IMR-90 (cell line): ENCODE measurements at regions not wholly inside any gene's neighbourhood (a gene's known extent, or its start where the extent isn't known, plus 50 kb on each side); places are given as distances from the start of the nearest gene placed in this dataset.

Source experiments
- BHLHE40 ChIP-seq: fragments of 150-350 bp; IDR thresholded peaks from 2 replicates; pipeline ENCODE4 v1.6.1; 2016; ENCODE audit warnings: mild to moderate bottlenecking, low read depth, low read length
- CHD1 ChIP-seq: IDR thresholded peaks from 2 replicates; pipeline ENCODE4 v1.6.1; 2012; ENCODE audit warnings: low read depth, low read length, improper control_type of control experiment
- MAFK ChIP-seq: IDR thresholded peaks from 2 replicates; pipeline ENCODE4 v1.6.1; 2012; ENCODE audit warnings: low read depth, low read length, improper control_type of control experiment
- POLR2A ChIP-seq: IDR thresholded peaks from 2 replicates; pipeline ENCODE4 v1.6.1; 2012; ENCODE audit warnings: mild to moderate bottlenecking, low read depth, low read length
- RAD21 ChIP-seq: IDR thresholded peaks from 2 replicates; pipeline ENCODE4 v1.6.1; 2012; ENCODE audit warnings: low read length, improper control_type of control experiment
- RFX5 ChIP-seq: IDR thresholded peaks from 2 replicates; pipeline ENCODE4 v1.8.0; 2012; ENCODE audit warnings: low read depth, mild to moderate bottlenecking, low read length, moderate library complexity
- SMC3 ChIP-seq: fragments of 150-350 bp; IDR thresholded peaks from 2 replicates; pipeline ENCODE4 v1.6.1; 2016; ENCODE audit warnings: low read depth, mild to moderate bottlenecking, antibody characterized with exemption, low read length, moderate library complexity
- TF ChIP-seq, protein P1 (sequence below): conservative IDR thresholded peaks from 2 replicates; pipeline ENCODE4 v1.5.1; 2012; ENCODE audit warnings: mild to moderate bottlenecking, low read depth, low read length, improper control_type of control experiment
- TF ChIP-seq, protein P2 (sequence below): fragments of 150-350 bp; IDR thresholded peaks from 2 replicates; pipeline ENCODE4 v1.6.1; 2017; ENCODE audit warnings: mild to moderate bottlenecking, antibody characterized with exemption, low read length, low read depth
- TF ChIP-seq, protein P3 (sequence below): fragments of 150-350 bp; IDR thresholded peaks from 2 replicates; pipeline ENCODE4 v1.6.1; 2016; ENCODE audit warnings: low read depth, mild to moderate bottlenecking, low read length, moderate library complexity, borderline replicate concordance

DNA sequence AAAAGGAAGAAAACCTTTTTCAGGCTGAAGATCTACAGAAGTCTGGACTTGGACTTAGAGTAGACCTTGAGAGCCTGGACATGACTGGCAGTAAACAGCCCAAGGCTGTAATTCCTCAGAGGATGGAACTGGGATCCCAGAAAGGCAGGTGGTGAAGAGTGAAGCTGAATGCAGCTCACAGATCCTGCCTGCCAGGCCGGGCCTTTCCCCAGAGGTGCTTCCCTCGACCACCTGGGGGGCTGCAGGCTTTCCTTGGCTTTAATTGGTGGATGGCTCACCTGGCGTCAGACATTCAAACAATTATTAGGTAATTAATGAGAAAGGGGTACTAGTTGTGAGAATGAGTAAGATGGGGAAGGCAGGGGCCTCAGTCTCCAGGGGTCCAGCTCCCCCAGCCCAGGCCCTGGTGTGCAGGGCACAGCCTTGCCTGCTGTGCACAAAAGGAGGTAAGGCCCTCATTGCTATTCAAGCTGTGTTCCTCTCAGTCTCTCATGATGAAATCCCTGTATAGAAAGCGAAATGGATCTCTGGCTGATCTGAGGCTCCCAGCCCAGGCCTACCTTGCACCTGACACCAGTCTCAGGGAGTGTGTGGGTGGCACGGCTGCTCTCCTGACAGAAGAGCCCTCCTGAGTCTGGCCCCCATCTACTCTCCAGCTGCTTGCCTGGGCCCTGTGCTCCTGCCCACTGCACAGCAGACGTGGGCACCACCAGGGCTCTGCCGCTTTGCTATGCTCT is 63.0 kb upstream of the TCL1A start:
- no peak for TF ChIP-seq RFX5
- TF ChIP-seq MAFK, result no peak
- TF ChIP-seq, protein P1, sequence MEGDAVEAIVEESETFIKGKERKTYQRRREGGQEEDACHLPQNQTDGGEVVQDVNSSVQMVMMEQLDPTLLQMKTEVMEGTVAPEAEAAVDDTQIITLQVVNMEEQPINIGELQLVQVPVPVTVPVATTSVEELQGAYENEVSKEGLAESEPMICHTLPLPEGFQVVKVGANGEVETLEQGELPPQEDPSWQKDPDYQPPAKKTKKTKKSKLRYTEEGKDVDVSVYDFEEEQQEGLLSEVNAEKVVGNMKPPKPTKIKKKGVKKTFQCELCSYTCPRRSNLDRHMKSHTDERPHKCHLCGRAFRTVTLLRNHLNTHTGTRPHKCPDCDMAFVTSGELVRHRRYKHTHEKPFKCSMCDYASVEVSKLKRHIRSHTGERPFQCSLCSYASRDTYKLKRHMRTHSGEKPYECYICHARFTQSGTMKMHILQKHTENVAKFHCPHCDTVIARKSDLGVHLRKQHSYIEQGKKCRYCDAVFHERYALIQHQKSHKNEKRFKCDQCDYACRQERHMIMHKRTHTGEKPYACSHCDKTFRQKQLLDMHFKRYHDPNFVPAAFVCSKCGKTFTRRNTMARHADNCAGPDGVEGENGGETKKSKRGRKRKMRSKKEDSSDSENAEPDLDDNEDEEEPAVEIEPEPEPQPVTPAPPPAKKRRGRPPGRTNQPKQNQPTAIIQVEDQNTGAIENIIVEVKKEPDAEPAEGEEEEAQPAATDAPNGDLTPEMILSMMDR, result no peak
- TF ChIP-seq, protein P2, sequence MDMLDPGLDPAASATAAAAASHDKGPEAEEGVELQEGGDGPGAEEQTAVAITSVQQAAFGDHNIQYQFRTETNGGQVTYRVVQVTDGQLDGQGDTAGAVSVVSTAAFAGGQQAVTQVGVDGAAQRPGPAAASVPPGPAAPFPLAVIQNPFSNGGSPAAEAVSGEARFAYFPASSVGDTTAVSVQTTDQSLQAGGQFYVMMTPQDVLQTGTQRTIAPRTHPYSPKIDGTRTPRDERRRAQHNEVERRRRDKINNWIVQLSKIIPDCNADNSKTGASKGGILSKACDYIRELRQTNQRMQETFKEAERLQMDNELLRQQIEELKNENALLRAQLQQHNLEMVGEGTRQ, result no peak
- no peak for TF ChIP-seq POLR2A
- no peak for TF ChIP-seq SMC3
- TF ChIP-seq RAD21, result no peak
- TF ChIP-seq, protein P3, sequence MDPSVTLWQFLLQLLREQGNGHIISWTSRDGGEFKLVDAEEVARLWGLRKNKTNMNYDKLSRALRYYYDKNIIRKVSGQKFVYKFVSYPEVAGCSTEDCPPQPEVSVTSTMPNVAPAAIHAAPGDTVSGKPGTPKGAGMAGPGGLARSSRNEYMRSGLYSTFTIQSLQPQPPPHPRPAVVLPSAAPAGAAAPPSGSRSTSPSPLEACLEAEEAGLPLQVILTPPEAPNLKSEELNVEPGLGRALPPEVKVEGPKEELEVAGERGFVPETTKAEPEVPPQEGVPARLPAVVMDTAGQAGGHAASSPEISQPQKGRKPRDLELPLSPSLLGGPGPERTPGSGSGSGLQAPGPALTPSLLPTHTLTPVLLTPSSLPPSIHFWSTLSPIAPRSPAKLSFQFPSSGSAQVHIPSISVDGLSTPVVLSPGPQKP, result no peak
- TF ChIP-seq BHLHE40, result no peak
- TF ChIP-seq CHD1, result no peak
